Sciatic nerve (tissue), 2 donors: ENCODE measurements at regions not wholly inside any gene's neighbourhood (a gene's known extent, or its start where the extent isn't known, plus 50 kb on each side); places are given as distances from the start of the nearest gene placed in this dataset.
"Not testable (repeated sequence)": the region's sequence is repeated elsewhere in the genome, so short reads cannot be mapped to it uniquely, and the experiment has no call there.

Experiments used
- ATAC-seq: fragments of 200-7000 bp; cut with Tn5 transposase; one replicate; pipeline ENCODE4 v1.9.1; 2020; ENCODE audit warnings: mild to moderate bottlenecking, moderate library complexity
- DNase-seq: peaks from one replicate; pipeline ENCODE4 v3.0.0-alpha.2; 2020; ENCODE audit warnings: low spot score
- intact Hi-C: fragments of 100-400 bp; cut with DNase I; formaldehyde crosslinking; loops from one replicate; pipeline ENCODE4 v1.14.2; 2022
- donor health status: DM: no; HTN: no; CAD: no.
- donor health status: DM: no; HTN: no; CAD: no.

GRCh38 chr15:77944002-77944867 is 133.3 kb downstream of the TBC1D2B start:
- intact Hi-C loops: no loop called here
- peak; percentile 96 for ATAC-seq
- peak; percentile 90 for DNase-seq

GRCh38 chr15:77942611-77943211 is 134.8 kb downstream of the TBC1D2B start:
- ATAC-seq (no peak), DNase-seq (no peak)
- intact Hi-C loops: no loop called here

- DNase-seq, ATAC-seq, intact Hi-C loops: not testable (repeated sequence)
Observed at GRCh38 chr15:77941090-77941827, 136.3 kb downstream of the TBC1D2B start.

GRCh38 chr15:77940381-77940947 is 137.0 kb downstream of the TBC1D2B start:
- intact Hi-C loops: no loop called here
- ATAC-seq: no peak
- no peak for DNase-seq

GRCh38 chr15:77939851-77940250 is 137.7 kb downstream of the TBC1D2B start:
- intact Hi-C loops: no loop called here
- DNase-seq (no peak), ATAC-seq (no peak)

GRCh38 chr15:77939026-77939425 is 138.5 kb downstream of the TBC1D2B start:
- ATAC-seq, intact Hi-C loops, DNase-seq: not testable (repeated sequence)

- ATAC-seq, intact Hi-C loops, DNase-seq: not testable (repeated sequence)
Observed at GRCh38 chr15:77938546-77938945, 139.0 kb downstream of the TBC1D2B start.

- DNase-seq, ATAC-seq, intact Hi-C loops: not testable (repeated sequence)
Observed at GRCh38 chr15:77936567-77936966, 140.9 kb downstream of the TBC1D2B start.

- DNase-seq, ATAC-seq, intact Hi-C loops: not testable (repeated sequence)
Observed at GRCh38 chr15:77934516-77934915, 143.0 kb downstream of the TBC1D2B start.

GRCh38 chr15:77930907-77931306 is 146.6 kb downstream of the TBC1D2B start:
- DNase-seq, ATAC-seq, intact Hi-C loops: not testable (repeated sequence)

- intact Hi-C loops, DNase-seq, ATAC-seq: not testable (repeated sequence)
Observed at GRCh38 chr15:77930490-77930889, 147.0 kb downstream of the TBC1D2B start.

GRCh38 chr15:77926789-77927188 is 150.7 kb downstream of the TBC1D2B start:
- intact Hi-C loops, ATAC-seq, DNase-seq: not testable (repeated sequence)

GRCh38 chr15:77926296-77926695 is 151.2 kb downstream of the TBC1D2B start:
- DNase-seq, ATAC-seq, intact Hi-C loops: not testable (repeated sequence)

- intact Hi-C loops, DNase-seq, ATAC-seq: not testable (repeated sequence)
Observed at GRCh38 chr15:77925101-77925500, 152.4 kb downstream of the TBC1D2B start.

- ATAC-seq (no peak), DNase-seq (no peak)
- intact Hi-C loops: no loop called here
Observed at GRCh38 chr15:77921664-77922063, 155.8 kb downstream of the TBC1D2B start.

GRCh38 chr15:77916966-77917635 is 160.4 kb downstream of the TBC1D2B start:
- DNase-seq: peak; percentile 31
- intact Hi-C loops, ATAC-seq: not testable (repeated sequence)

- intact Hi-C loops, ATAC-seq: not testable (repeated sequence)
- DNase-seq: peak; percentile 39
Observed at GRCh38 chr15:77915961-77916330, 161.6 kb downstream of the TBC1D2B start.

- intact Hi-C loops: no loop called here
- DNase-seq: peak; percentile 25
- no peak for ATAC-seq
Observed at GRCh38 chr15:77915261-77915960, 162.1 kb downstream of the TBC1D2B start.
